WERI-Rb-1 (cell line): ENCODE measurements at regions not wholly inside any gene's neighbourhood (a gene's known extent, or its start where the extent isn't known, plus 50 kb on each side); places are given as distances from the start of the nearest gene placed in this dataset.

ENCODE experiments used
- DNase-seq: peaks from one replicate; pipeline ENCODE4 v3.0.0-alpha.2; 2020
- H3K27ac ChIP-seq: fragments of 250-450 bp; sonication (Bioruptor Pico); 2 replicates; pipeline ENCODE4 v1.5.1; 2020; ENCODE audit warnings: mild to moderate bottlenecking, moderate library complexity
- H3K27me3 ChIP-seq: fragments of 250-450 bp; sonication (Bioruptor Pico); 2 replicates; pipeline ENCODE4 v1.5.1; 2021; ENCODE audit warnings: mild to moderate bottlenecking, low read depth, moderate library complexity; ENCODE audit not compliant: insufficient read depth, severe bottlenecking
- H3K36me3 ChIP-seq: fragments of 250-450 bp; sonication (Bioruptor Pico); 2 replicates; pipeline ENCODE4 v1.5.1; 2020; ENCODE audit warnings: mild to moderate bottlenecking, moderate library complexity
- H3K4me3 ChIP-seq: 2 replicates; pipeline ENCODE4 v1.5.1; 2011; ENCODE audit warnings: low read depth, mild to moderate bottlenecking, control low read depth, low read length
- H3K9me3 ChIP-seq: fragments of 250-450 bp; sonication (Bioruptor Pico); 2 replicates; pipeline ENCODE4 v1.5.1; 2021; ENCODE audit warnings: mild to moderate bottlenecking, moderate library complexity; ENCODE audit not compliant: severe bottlenecking
- CTCF ChIP-seq: IDR thresholded peaks from 2 replicates; pipeline ENCODE4 v1.5.1; 2011; ENCODE audit warnings: low read depth, mild to moderate bottlenecking, control low read depth, inconsistent platforms, low read length

GRCh38 chr12:59080101-59080500 is 159.8 kb upstream of the LRIG3 start:
- Histone ChIP-seq H3K9me3 (no peaks in the 10 kb centered on the region), H3K4me3 (no peak overlapping the region), H3K27ac (no peak overlapping the region), H3K27me3 (no peaks in the 10 kb centered on the region), H3K36me3 (no peaks in the 10 kb centered on the region)
- no peak for TF ChIP-seq CTCF
- no peak for DNase-seq

GRCh38 chr12:59079472-59079871 is 159.2 kb upstream of the LRIG3 start:
- Histone ChIP-seq H3K27ac (no peak overlapping the region), H3K36me3 (no peaks in the 10 kb centered on the region), H3K27me3 (no peaks in the 10 kb centered on the region), H3K9me3 (no peaks in the 10 kb centered on the region), H3K4me3 (no peak overlapping the region)
- TF ChIP-seq CTCF: no peak
- DNase-seq: no peak

GRCh38 chr12:59079002-59079401 is 158.7 kb upstream of the LRIG3 start:
- no peak overlapping the region for H3K4me3 ChIP-seq
- H3K9me3 ChIP-seq: no peaks in the 10 kb centered on the region
- no peak overlapping the region for H3K27ac ChIP-seq
- TF ChIP-seq CTCF: no peak
- no peak for DNase-seq
- H3K27me3 ChIP-seq: no peaks in the 10 kb centered on the region
- no peaks in the 10 kb centered on the region for H3K36me3 ChIP-seq

- no peak overlapping the region for H3K27ac ChIP-seq
- no peaks in the 10 kb centered on the region for H3K9me3 ChIP-seq
- DNase-seq: no peak
- no peaks in the 10 kb centered on the region for H3K36me3 ChIP-seq
- no peaks in the 10 kb centered on the region for H3K27me3 ChIP-seq
- no peak for TF ChIP-seq CTCF
- H3K4me3 ChIP-seq: no peak overlapping the region
These were observed 157.5 kb upstream of the LRIG3 start for GRCh38 chr12:59077575-59078426.

- TF ChIP-seq CTCF: no peak
- no peaks in the 10 kb centered on the region for H3K36me3 ChIP-seq
- H3K9me3 ChIP-seq: no peaks in the 10 kb centered on the region
- H3K4me3 ChIP-seq: no peak overlapping the region
- no peaks in the 10 kb centered on the region for H3K27me3 ChIP-seq
- no peak overlapping the region for H3K27ac ChIP-seq
- DNase-seq: no peak
These were observed 156.8 kb upstream of the LRIG3 start for GRCh38 chr12:59077153-59077552.

- no peak for DNase-seq
- H3K36me3 ChIP-seq: no peaks in the 10 kb centered on the region
- no peak overlapping the region for H3K4me3 ChIP-seq
- H3K27ac ChIP-seq: no peak overlapping the region
- no peaks in the 10 kb centered on the region for H3K9me3 ChIP-seq
- H3K27me3 ChIP-seq: no peaks in the 10 kb centered on the region
- TF ChIP-seq CTCF: no peak
These were observed 156.3 kb upstream of the LRIG3 start for GRCh38 chr12:59076622-59077021.
